OCI-LY3 (cell line): ENCODE measurements at regions not wholly inside any gene's neighbourhood (a gene's known extent, or its start where the extent isn't known, plus 50 kb on each side); places are given as distances from the start of the nearest gene placed in this dataset.

Experiments
- EZH2phosphoT487 ChIP-seq: fragments of 200-600 bp; shearing (Covaris generic); IDR thresholded peaks from 2 replicates; pipeline ENCODE4 v1.6.1; 2018; ENCODE audit warnings: antibody characterized with exemption, mixed run types, low read depth
- TF ChIP-seq, protein P1 (sequence below): fragments of 200-600, 300-600 bp; sonication (generic); IDR thresholded peaks from 2 replicates; pipeline ENCODE4 v1.5.1; 2014; ENCODE audit warnings: antibody characterized with exemption, low read length, low read depth

- TF ChIP-seq, protein P1, sequence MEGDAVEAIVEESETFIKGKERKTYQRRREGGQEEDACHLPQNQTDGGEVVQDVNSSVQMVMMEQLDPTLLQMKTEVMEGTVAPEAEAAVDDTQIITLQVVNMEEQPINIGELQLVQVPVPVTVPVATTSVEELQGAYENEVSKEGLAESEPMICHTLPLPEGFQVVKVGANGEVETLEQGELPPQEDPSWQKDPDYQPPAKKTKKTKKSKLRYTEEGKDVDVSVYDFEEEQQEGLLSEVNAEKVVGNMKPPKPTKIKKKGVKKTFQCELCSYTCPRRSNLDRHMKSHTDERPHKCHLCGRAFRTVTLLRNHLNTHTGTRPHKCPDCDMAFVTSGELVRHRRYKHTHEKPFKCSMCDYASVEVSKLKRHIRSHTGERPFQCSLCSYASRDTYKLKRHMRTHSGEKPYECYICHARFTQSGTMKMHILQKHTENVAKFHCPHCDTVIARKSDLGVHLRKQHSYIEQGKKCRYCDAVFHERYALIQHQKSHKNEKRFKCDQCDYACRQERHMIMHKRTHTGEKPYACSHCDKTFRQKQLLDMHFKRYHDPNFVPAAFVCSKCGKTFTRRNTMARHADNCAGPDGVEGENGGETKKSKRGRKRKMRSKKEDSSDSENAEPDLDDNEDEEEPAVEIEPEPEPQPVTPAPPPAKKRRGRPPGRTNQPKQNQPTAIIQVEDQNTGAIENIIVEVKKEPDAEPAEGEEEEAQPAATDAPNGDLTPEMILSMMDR = no peak
- TF ChIP-seq EZH2phosphoT487 = no peak
These were observed 188.9 kb upstream of the LMCD1 start for GRCh38 chr3:8312685-8313084.
